Spleen (tissue), 7 donors: ENCODE measurements at regions not wholly inside any gene's neighbourhood (a gene's known extent, or its start where the extent isn't known, plus 50 kb on each side); places are given as distances from the start of the nearest gene placed in this dataset.

Source experiments
- POLR2A ChIP-seq, 3 donors: fragments of 450-650 bp; IDR thresholded peaks; one replicate each; pipeline ENCODE4 v1.5.1; 2017; ENCODE audit warnings: antibody characterized with exemption in 3 of 3, mild to moderate bottlenecking in 1 of 3
- POLR2AphosphoS5 ChIP-seq, 3 donors: sonication (generic); formaldehyde crosslinking; IDR thresholded peaks; one replicate each; pipeline ENCODE4 v1.5.1; 2017; ENCODE audit warnings: antibody characterized with exemption in 3 of 3
- TF ChIP-seq, protein P1 (sequence below), 11 experiments: fragments of 200-600 bp in 7 of 11; fragments of 450-650 bp in 4 of 11; sonication (generic) in 4 of 11; IDR thresholded peaks in 8 of 11; conservative IDR thresholded peaks in 3 of 11; 1 replicate in 7 of 11; 2 replicates in 4 of 11; pipeline versions ENCODE4 v1.4.0 to v1.8.0; 2016 to 2021; ENCODE audit warnings: antibody characterized with exemption in 11 of 11, inconsistent platforms in 4 of 11, mild to moderate bottlenecking in 1 of 11
- donor health status: DM: no; HTN: no; CAD: no; lungs with moderate emphysema.
- donor health status: DM: no; HTN: no; CAD: no.
- donor health status: DM: no; HTN: no; CAD: no.

DNA sequence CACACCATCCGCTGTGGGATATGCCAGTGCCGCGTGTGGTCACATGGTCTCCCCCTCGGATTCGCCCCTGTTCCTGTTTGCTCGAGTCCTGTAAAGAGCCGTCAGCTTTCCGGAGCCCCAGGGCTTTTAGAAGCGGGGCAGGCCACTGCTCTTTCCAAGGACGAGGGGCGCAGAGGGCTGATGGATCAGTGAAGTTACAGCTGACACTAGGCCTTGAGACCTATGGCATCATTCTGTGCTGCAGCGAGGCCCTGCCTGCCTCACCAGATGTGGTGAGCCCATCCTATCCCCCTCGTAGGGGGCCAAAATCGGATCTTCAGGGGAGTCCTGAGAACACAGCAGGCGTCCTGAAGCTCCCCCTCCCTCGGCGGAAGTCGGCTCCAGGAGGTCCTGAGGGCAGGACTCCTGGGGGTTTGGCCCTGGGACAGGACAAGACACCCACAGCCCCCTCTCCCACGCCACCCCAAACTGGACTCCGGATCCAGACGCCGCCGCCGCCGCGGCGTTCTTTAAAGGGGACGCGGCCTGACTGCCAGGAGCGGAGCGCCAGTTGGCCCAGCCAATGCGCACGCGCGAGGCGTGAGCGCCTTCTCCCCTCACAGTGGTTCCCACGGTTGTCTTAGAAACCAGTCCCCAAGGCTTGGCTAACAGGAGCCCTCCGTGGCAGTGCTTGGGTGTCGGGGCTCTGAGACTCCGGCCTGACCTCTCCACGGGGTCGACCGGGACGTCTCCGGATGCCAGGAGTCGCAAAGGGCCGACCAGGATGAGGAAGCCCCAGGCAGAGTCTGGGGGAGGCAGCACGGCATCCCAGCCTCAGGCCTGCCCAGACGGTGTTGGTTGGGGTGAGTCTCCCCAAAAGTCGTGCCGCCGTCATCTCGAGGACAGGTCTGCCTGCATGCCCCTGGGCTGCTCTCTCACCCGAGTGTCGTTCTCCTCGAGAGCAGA, 371.7 kb downstream of the ZNF716 start:
- TF ChIP-seq POLR2A (IDR thresholded peaks at IDR 0.05) (no peak), POLR2AphosphoS5 (IDR thresholded peaks at IDR 0.05) (no peak)
- TF ChIP-seq, protein P1, sequence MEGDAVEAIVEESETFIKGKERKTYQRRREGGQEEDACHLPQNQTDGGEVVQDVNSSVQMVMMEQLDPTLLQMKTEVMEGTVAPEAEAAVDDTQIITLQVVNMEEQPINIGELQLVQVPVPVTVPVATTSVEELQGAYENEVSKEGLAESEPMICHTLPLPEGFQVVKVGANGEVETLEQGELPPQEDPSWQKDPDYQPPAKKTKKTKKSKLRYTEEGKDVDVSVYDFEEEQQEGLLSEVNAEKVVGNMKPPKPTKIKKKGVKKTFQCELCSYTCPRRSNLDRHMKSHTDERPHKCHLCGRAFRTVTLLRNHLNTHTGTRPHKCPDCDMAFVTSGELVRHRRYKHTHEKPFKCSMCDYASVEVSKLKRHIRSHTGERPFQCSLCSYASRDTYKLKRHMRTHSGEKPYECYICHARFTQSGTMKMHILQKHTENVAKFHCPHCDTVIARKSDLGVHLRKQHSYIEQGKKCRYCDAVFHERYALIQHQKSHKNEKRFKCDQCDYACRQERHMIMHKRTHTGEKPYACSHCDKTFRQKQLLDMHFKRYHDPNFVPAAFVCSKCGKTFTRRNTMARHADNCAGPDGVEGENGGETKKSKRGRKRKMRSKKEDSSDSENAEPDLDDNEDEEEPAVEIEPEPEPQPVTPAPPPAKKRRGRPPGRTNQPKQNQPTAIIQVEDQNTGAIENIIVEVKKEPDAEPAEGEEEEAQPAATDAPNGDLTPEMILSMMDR (IDR thresholded peaks at IDR 0.05 in 8 of 11, conservative IDR thresholded peaks at IDR 0.05 in 3 of 11) = no peak
